ENCODE measurements at regions not wholly inside any gene's neighbourhood (a gene's known extent, or its start where the extent isn't known, plus 50 kb on each side); places are given as distances from the start of the nearest gene placed in this dataset.

DNA sequence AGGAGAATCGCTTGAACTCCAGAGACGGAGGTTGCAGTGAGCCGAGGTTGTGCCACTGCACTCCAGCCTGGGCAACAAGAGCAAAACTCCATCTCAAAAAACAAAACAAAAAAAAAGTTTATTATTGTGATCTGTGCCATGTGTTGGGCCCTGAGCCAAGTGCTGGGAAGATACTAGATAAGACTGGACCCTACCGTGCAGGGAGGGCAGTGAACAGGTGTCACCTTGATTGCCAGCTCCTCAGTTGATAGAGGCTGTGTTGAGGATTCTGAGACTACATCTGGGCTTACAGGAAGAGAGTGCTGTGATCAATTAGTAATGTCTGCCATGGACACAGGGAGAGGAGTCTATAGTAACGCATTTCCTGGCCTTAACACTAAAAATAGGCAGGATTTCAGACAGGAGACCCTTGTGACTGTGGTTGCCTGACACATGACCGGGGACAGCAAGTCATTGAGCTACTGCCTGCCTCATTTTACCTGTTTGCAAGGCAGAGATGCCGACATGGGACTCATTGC, 201.5 kb downstream of the C9orf50 start:
- no peak for DNase-seq
- H3K9me3 ChIP-seq, result no peaks in the 10 kb centered on the region
- peaks cover 16 to 26% (median 21%) of the 10 kb centered on the region in 4 donors for H3K4me1 ChIP-seq
- no peaks in the 10 kb centered on the region for H3K36me3 ChIP-seq
- H3K27ac ChIP-seq, result no peak overlapping the region
- H3K4me3 ChIP-seq, result no peak overlapping the region
- no peak for TF ChIP-seq POLR2A (IDR thresholded peaks at IDR 0.05)
- no peak for TF ChIP-seq POLR2AphosphoS5 (IDR thresholded peaks at IDR 0.05)
- ATAC-seq (ENCODE audit: low FRiP score in 2 of 2), result no peak
- no peaks in the 10 kb centered on the region for H3K27me3 ChIP-seq
- WGBS, 2 donors, result 79 to 85% methylated on average over 6 to 7 of the region's 7 CpGs

GRCh38 chr9:129418451-129418850, 202.4 kb downstream of the C9orf50 start:
- 87 to 90% methylated on average over 3 to 4 of the region's 4 CpGs for WGBS, 2 donors
- no peak overlapping the region for H3K4me3 ChIP-seq
- no peaks in the 10 kb centered on the region for H3K9me3 ChIP-seq
- H3K4me1 ChIP-seq, result peaks cover 23 to 32% (median 28%) of the 10 kb centered on the region in 4 donors
- no peak for ATAC-seq (ENCODE audit: low FRiP score in 2 of 2)
- TF ChIP-seq EP300 (IDR thresholded peaks at IDR 0.05) (no peak), POLR2AphosphoS5 (IDR thresholded peaks at IDR 0.05) (no peak), POLR2A (IDR thresholded peaks at IDR 0.05) (no peak)
- TF ChIP-seq, protein P1, sequence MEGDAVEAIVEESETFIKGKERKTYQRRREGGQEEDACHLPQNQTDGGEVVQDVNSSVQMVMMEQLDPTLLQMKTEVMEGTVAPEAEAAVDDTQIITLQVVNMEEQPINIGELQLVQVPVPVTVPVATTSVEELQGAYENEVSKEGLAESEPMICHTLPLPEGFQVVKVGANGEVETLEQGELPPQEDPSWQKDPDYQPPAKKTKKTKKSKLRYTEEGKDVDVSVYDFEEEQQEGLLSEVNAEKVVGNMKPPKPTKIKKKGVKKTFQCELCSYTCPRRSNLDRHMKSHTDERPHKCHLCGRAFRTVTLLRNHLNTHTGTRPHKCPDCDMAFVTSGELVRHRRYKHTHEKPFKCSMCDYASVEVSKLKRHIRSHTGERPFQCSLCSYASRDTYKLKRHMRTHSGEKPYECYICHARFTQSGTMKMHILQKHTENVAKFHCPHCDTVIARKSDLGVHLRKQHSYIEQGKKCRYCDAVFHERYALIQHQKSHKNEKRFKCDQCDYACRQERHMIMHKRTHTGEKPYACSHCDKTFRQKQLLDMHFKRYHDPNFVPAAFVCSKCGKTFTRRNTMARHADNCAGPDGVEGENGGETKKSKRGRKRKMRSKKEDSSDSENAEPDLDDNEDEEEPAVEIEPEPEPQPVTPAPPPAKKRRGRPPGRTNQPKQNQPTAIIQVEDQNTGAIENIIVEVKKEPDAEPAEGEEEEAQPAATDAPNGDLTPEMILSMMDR (IDR thresholded peaks at IDR 0.05), result no peak
- no peak for DNase-seq
- no peaks in the 10 kb centered on the region for H3K36me3 ChIP-seq
- H3K27me3 ChIP-seq, result no peaks in the 10 kb centered on the region
- H3K27ac ChIP-seq, result no peak overlapping the region

GRCh38 chr9:129416821-129417539, 203.9 kb downstream of the C9orf50 start:
- ATAC-seq (ENCODE audit: low FRiP score in 2 of 2) (no peak), DNase-seq (no peak)
- no peak overlapping the region for H3K4me3 ChIP-seq
- H3K36me3 ChIP-seq, result no peaks in the 10 kb centered on the region
- peak overlapping the region in 2 of 4 donors; percentile 39 to 54 for H3K27ac ChIP-seq
- H3K4me1 ChIP-seq, result peaks cover 24 to 34% (median 28%) of the 10 kb centered on the region in 4 donors
- no peaks in the 10 kb centered on the region for H3K27me3 ChIP-seq
- 71 to 87% methylated on average over 7 to 11 of the region's 12 CpGs for WGBS, 2 donors
- TF ChIP-seq POLR2AphosphoS5 (IDR thresholded peaks at IDR 0.05), result no peak
- TF ChIP-seq EP300 (IDR thresholded peaks at IDR 0.05), result no peak
- TF ChIP-seq POLR2A (IDR thresholded peaks at IDR 0.05), result no peak
- TF ChIP-seq, protein P1 (IDR thresholded peaks at IDR 0.05), result no peak
- H3K9me3 ChIP-seq, result no peaks in the 10 kb centered on the region

- Histone ChIP-seq H3K27me3 (no peaks in the 10 kb centered on the region), H3K9me3 (no peaks in the 10 kb centered on the region), H3K4me1 (peaks cover 24 to 34% (median 30%) of the 10 kb centered on the region in 4 donors), H3K36me3 (no peaks in the 10 kb centered on the region), H3K4me3 (no peak overlapping the region), H3K27ac (peak overlapping the region in 2 of 4 donors; percentile 39 to 54)
- DNase-seq (no peak), ATAC-seq (ENCODE audit: low FRiP score in 2 of 2) (no peak)
- WGBS, 2 donors, result 67 to 76% methylated on average over 14 to 19 of the region's 26 CpGs
- TF ChIP-seq POLR2A (IDR thresholded peaks at IDR 0.05), result no peak
- TF ChIP-seq EP300 (IDR thresholded peaks at IDR 0.05), result no peak
- TF ChIP-seq, protein P1 (IDR thresholded peaks at IDR 0.05), result no peak
- no peak for TF ChIP-seq POLR2AphosphoS5 (IDR thresholded peaks at IDR 0.05)
Measured at GRCh38 chr9:129415942-129416651, 204.8 kb downstream of the C9orf50 start.
